ENCODE measurements at regions not wholly inside any gene's neighbourhood (a gene's known extent, or its start where the extent isn't known, plus 50 kb on each side); places are given as distances from the start of the nearest gene placed in this dataset.

DNA sequence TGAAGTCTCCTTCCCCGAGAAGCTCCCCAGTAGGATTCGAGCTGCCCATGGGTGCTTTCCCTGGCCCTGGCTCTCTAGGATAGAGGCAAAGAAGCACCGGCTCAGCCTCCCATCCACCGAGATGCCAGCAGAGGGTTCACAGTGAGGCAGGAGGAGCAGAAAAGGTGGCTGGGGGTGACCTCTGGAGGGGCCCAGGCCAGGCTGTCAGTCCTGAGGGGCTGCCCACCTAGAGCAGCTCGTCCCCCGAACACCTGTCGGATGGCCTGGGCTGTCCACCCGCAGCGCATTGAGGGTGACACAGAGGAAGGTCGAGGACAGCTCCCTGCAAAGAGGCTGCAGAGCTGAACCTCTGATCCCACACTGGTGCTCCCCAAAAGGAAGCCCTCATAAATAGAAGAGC is 167.2 kb upstream of the PPP2R2D start:
- ATAC-seq (ENCODE audit: poor library complexity) (no peak), DNase-seq (no peak)
- H3K27me3 Mint-ChIP-seq, result peaks cover 5% of the 10 kb centered on the region
- H3K36me3 Mint-ChIP-seq (ENCODE audit: low read depth), result no peaks in the 10 kb centered on the region
- H3K4me1 Mint-ChIP-seq (ENCODE audit: low read depth), result no peaks in the 10 kb centered on the region
- no peaks in the 10 kb centered on the region for H3K9me3 Mint-ChIP-seq
- Histone ChIP-seq H3K36me3 (ENCODE audit: insufficient read depth, low read length) (no peaks in the 10 kb centered on the region), H3K4me1 (ENCODE audit: insufficient read depth, low read length) (no peaks in the 10 kb centered on the region), H3K9me3 (ENCODE audit: control insufficient read depth in 1 of 2, insufficient read depth in 1 of 2, low read length in 2 of 2) (peaks cover 0 to 21% of the 10 kb centered on the region in 2 experiments), H3K27me3 (ENCODE audit: control insufficient read depth in 1 of 2, insufficient read depth in 2 of 2, low read length in 2 of 2) (no peaks in the 10 kb centered on the region), H3K4me3 (ENCODE audit: low read length) (no peak overlapping the region), H3K27ac (ENCODE audit: low read depth in 1 of 2, low read length in 2 of 2) (no peak overlapping the region)
- TF ChIP-seq, protein P1, sequence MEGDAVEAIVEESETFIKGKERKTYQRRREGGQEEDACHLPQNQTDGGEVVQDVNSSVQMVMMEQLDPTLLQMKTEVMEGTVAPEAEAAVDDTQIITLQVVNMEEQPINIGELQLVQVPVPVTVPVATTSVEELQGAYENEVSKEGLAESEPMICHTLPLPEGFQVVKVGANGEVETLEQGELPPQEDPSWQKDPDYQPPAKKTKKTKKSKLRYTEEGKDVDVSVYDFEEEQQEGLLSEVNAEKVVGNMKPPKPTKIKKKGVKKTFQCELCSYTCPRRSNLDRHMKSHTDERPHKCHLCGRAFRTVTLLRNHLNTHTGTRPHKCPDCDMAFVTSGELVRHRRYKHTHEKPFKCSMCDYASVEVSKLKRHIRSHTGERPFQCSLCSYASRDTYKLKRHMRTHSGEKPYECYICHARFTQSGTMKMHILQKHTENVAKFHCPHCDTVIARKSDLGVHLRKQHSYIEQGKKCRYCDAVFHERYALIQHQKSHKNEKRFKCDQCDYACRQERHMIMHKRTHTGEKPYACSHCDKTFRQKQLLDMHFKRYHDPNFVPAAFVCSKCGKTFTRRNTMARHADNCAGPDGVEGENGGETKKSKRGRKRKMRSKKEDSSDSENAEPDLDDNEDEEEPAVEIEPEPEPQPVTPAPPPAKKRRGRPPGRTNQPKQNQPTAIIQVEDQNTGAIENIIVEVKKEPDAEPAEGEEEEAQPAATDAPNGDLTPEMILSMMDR (IDR thresholded peaks at IDR 0.05), result no peak
- intact Hi-C loops (cut with DNase I, micrococcal nuclease), result no loop called here
- no peak overlapping the region for H3K27ac Mint-ChIP-seq
- no peak overlapping the region for H3K4me3 Mint-ChIP-seq
- CTCF ChIA-PET, result no interaction called here
- POLR2A ChIA-PET, result no interaction called here

DNA sequence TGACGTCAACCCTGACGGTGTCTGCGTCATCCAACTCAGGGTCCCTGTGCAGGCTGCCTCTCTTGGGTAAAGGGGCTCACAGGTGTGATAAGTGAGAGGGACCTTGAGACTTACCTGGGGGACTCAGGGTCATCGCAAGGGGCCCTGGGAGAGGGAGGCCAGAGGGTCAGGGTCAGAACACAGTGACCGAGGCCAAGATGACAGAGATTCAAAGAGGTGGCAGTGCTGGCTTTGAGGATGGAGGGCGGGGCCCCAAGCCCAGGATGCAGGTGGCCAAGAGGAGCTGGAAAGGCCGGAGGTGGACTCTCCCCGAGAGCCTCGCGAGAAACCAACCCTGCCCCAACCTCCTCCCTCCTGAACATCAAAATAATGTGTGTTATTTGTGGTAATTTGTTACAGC is 165.2 kb upstream of the PPP2R2D start:
- no peaks in the 10 kb centered on the region for H3K4me1 Mint-ChIP-seq (ENCODE audit: low read depth)
- no peak overlapping the region for H3K27ac Mint-ChIP-seq
- Histone ChIP-seq H3K4me3 (ENCODE audit: low read length) (no peak overlapping the region), H3K4me1 (ENCODE audit: insufficient read depth, low read length) (no peaks in the 10 kb centered on the region), H3K27ac (ENCODE audit: low read depth in 1 of 2, low read length in 2 of 2) (no peak overlapping the region), H3K36me3 (ENCODE audit: insufficient read depth, low read length) (no peaks in the 10 kb centered on the region), H3K9me3 (ENCODE audit: control insufficient read depth in 1 of 2, insufficient read depth in 1 of 2, low read length in 2 of 2) (peaks cover 0 to 21% of the 10 kb centered on the region in 2 experiments), H3K27me3 (ENCODE audit: control insufficient read depth in 1 of 2, insufficient read depth in 2 of 2, low read length in 2 of 2) (no peaks in the 10 kb centered on the region)
- ATAC-seq (ENCODE audit: poor library complexity) (no peak), DNase-seq (peak in 1 of 14 experiments; percentile 11)
- ChIA-PET CTCF (no interaction called here), POLR2A (no interaction called here)
- no peak overlapping the region for H3K4me3 Mint-ChIP-seq
- peaks cover 19% of the 10 kb centered on the region for H3K27me3 Mint-ChIP-seq
- intact Hi-C loops (cut with DNase I, micrococcal nuclease), result no loop called here
- no peaks in the 10 kb centered on the region for H3K9me3 Mint-ChIP-seq
- no peaks in the 10 kb centered on the region for H3K36me3 Mint-ChIP-seq (ENCODE audit: low read depth)
- TF ChIP-seq, protein P1 (IDR thresholded peaks at IDR 0.05), result no peak

DNA sequence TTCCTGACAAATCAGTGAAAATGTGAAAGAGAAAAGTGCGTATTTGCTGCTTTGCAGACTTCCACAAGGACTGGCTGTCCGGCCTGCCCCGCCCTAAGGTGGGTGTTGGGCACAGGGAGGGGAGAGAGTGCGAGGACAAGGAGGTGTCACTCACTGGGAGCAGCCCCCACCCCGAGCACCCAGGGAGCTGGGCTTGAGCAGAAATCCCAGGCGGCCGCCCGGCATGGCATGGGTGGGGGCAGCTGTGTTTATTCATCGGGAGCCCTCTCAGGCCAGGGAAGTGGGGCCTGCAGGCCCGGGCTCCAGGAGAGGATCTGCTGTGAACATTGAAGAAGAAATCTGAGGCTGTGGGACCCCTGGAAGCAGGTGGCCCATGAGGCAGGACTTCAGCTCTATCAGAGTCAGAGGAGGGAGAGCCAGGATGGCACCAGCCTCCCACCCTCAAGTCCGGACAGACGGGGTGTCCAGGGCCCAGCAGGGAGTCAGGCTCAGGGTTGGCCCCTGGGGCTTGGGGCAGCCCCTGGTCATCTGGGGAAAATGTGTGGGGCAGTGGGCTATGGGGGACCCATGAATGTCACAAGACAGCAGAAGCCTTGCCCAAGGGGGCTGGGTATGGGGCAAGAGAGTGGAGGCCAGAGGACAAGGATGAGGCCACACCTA is 164.4 kb upstream of the PPP2R2D start:
- H3K4me1 Mint-ChIP-seq (ENCODE audit: low read depth), result no peaks in the 10 kb centered on the region
- Histone ChIP-seq H3K9me3 (ENCODE audit: control insufficient read depth in 1 of 2, insufficient read depth in 1 of 2, low read length in 2 of 2) (peaks cover 0 to 21% of the 10 kb centered on the region in 2 experiments), H3K36me3 (ENCODE audit: insufficient read depth, low read length) (no peaks in the 10 kb centered on the region), H3K4me3 (ENCODE audit: low read length) (no peak overlapping the region), H3K27ac (ENCODE audit: low read depth in 1 of 2, low read length in 2 of 2) (no peak overlapping the region), H3K4me1 (ENCODE audit: insufficient read depth, low read length) (no peaks in the 10 kb centered on the region), H3K27me3 (ENCODE audit: control insufficient read depth in 1 of 2, insufficient read depth in 2 of 2, low read length in 2 of 2) (no peaks in the 10 kb centered on the region)
- intact Hi-C loops (cut with DNase I, micrococcal nuclease), result no loop called here
- TF ChIP-seq, protein P1 (IDR thresholded peaks at IDR 0.05), result no peak
- ATAC-seq (ENCODE audit: poor library complexity) (no peak), DNase-seq (no peak)
- ChIA-PET CTCF (no interaction called here), POLR2A (no interaction called here)
- H3K9me3 Mint-ChIP-seq, result no peaks in the 10 kb centered on the region
- no peak overlapping the region for H3K27ac Mint-ChIP-seq
- peaks cover 19% of the 10 kb centered on the region for H3K27me3 Mint-ChIP-seq
- no peaks in the 10 kb centered on the region for H3K36me3 Mint-ChIP-seq (ENCODE audit: low read depth)
- no peak overlapping the region for H3K4me3 Mint-ChIP-seq
